ENCODE measurements at regions not wholly inside any gene's neighbourhood (a gene's known extent, or its start where the extent isn't known, plus 50 kb on each side); places are given as distances from the start of the nearest gene placed in this dataset.

GRCh38 chr6:4274382-4275082, 139.2 kb upstream of the ECI2 start:
- H3K36me3 ChIP-seq (ENCODE audit: insufficient read depth, low read length) = no peaks in the 10 kb centered on the region
- ChIA-PET CTCF (ENCODE audit: unreplicated experiment) (no interaction called here), POLR2A (interaction anchor here (0.5 to 0.6 kb wide), 3 partner anchors 264 to 787 kb away, joined by 3 to 4 read pairs (median 3); no protein-coding TSS in a partner anchor)
- no peak overlapping the region for H3K27ac ChIP-seq (ENCODE audit: low read depth, low read length, poor library complexity, severe bottlenecking)
- H4K20me1 ChIP-seq (ENCODE audit: insufficient read depth, low read length) = no peaks in the 10 kb centered on the region
- H2AFZ ChIP-seq (ENCODE audit: low read length) = no peak overlapping the region
- TF ChIP-seq EZH2phosphoT487 (IDR thresholded peaks at IDR 0.05; ENCODE audit: borderline replicate concordance, low read depth, low read length) = no peak
- TF ChIP-seq, protein P1, sequence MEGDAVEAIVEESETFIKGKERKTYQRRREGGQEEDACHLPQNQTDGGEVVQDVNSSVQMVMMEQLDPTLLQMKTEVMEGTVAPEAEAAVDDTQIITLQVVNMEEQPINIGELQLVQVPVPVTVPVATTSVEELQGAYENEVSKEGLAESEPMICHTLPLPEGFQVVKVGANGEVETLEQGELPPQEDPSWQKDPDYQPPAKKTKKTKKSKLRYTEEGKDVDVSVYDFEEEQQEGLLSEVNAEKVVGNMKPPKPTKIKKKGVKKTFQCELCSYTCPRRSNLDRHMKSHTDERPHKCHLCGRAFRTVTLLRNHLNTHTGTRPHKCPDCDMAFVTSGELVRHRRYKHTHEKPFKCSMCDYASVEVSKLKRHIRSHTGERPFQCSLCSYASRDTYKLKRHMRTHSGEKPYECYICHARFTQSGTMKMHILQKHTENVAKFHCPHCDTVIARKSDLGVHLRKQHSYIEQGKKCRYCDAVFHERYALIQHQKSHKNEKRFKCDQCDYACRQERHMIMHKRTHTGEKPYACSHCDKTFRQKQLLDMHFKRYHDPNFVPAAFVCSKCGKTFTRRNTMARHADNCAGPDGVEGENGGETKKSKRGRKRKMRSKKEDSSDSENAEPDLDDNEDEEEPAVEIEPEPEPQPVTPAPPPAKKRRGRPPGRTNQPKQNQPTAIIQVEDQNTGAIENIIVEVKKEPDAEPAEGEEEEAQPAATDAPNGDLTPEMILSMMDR (conservative IDR thresholded peaks at IDR 0.05; ENCODE audit: low read length) = no peak
- BruUV-seq (replicated peaks) = no TSS peak
- H3K4me1 ChIP-seq (ENCODE audit: insufficient read depth, low read length, poor library complexity, severe bottlenecking) = no peaks in the 10 kb centered on the region
- H3K4me3 ChIP-seq (ENCODE audit: low read depth, low read length, poor library complexity, severe bottlenecking) = no peak overlapping the region
- no peak for DNase-seq (ENCODE audit: low spot score)
- no peaks in the 10 kb centered on the region for H3K9me3 ChIP-seq (ENCODE audit: low read length)
- intact Hi-C loops (cut with micrococcal nuclease; ENCODE audit: unreplicated experiment) = no loop called here
- no peaks in the 10 kb centered on the region for H3K9me2 ChIP-seq (ENCODE audit: insufficient read depth, low read length)
- H3K79me2 ChIP-seq (ENCODE audit: insufficient read depth, low read depth, low read length) = no peaks in the 10 kb centered on the region
- H3K4me2 ChIP-seq (ENCODE audit: low read length) = no peak overlapping the region

DNA sequence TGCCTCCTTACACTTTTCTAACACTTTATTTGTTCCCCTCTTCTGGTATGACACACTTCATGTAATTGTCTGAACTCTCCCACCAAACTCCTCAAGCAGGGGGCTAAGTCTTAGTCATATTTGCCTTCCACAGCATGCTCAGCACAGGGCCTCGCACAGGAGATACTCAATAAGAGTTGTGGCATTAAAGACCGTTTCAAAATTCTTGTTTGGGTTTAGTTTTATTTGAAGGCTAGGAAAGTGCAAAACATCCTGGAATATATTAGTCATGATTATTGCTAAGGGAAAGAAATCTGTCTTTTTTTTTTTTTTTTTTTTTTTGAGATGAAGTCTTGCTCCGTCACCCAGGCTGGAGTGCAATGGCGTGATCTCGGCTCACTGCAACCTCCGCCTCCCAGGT, 137.6 kb upstream of the ECI2 start:
- no peaks in the 10 kb centered on the region for H3K9me3 ChIP-seq (ENCODE audit: low read length)
- no peak overlapping the region for H3K4me2 ChIP-seq (ENCODE audit: low read length)
- TF ChIP-seq, protein P1 (conservative IDR thresholded peaks at IDR 0.05; ENCODE audit: low read length) = no peak
- BruUV-seq (replicated peaks) = no TSS peak
- H3K4me3 ChIP-seq (ENCODE audit: low read depth, low read length, poor library complexity, severe bottlenecking) = no peak overlapping the region
- ChIA-PET CTCF (ENCODE audit: unreplicated experiment) (no interaction called here), POLR2A (interaction anchor here (0.9 kb wide), 1 partner anchor 16 kb away, joined by 3 read pairs; no protein-coding TSS in a partner anchor)
- H3K4me1 ChIP-seq (ENCODE audit: insufficient read depth, low read length, poor library complexity, severe bottlenecking) = no peaks in the 10 kb centered on the region
- no peaks in the 10 kb centered on the region for H3K36me3 ChIP-seq (ENCODE audit: insufficient read depth, low read length)
- intact Hi-C loops (cut with micrococcal nuclease; ENCODE audit: unreplicated experiment) = no loop called here
- no peaks in the 10 kb centered on the region for H4K20me1 ChIP-seq (ENCODE audit: insufficient read depth, low read length)
- no peak for DNase-seq (ENCODE audit: low spot score)
- no peak overlapping the region for H2AFZ ChIP-seq (ENCODE audit: low read length)
- no peaks in the 10 kb centered on the region for H3K9me2 ChIP-seq (ENCODE audit: insufficient read depth, low read length)
- no peak overlapping the region for H3K27ac ChIP-seq (ENCODE audit: low read depth, low read length, poor library complexity, severe bottlenecking)
- no peaks in the 10 kb centered on the region for H3K79me2 ChIP-seq (ENCODE audit: insufficient read depth, low read depth, low read length)

GRCh38 chr6:4271761-4272470, 136.5 kb upstream of the ECI2 start:
- no peak for TF ChIP-seq EZH2phosphoT487 (IDR thresholded peaks at IDR 0.05; ENCODE audit: borderline replicate concordance, low read depth, low read length)
- TF ChIP-seq, protein P1 (conservative IDR thresholded peaks at IDR 0.05; ENCODE audit: low read length) = no peak
- ChIA-PET CTCF (ENCODE audit: unreplicated experiment) (no interaction called here), POLR2A (interaction anchor here (0.9 kb wide), 1 partner anchor 34 kb away, joined by 3 read pairs; no protein-coding TSS in a partner anchor)
- H3K4me3 ChIP-seq (ENCODE audit: low read depth, low read length, poor library complexity, severe bottlenecking) = no peak overlapping the region
- H4K20me1 ChIP-seq (ENCODE audit: insufficient read depth, low read length) = no peaks in the 10 kb centered on the region
- H3K79me2 ChIP-seq (ENCODE audit: insufficient read depth, low read depth, low read length) = no peaks in the 10 kb centered on the region
- H3K4me1 ChIP-seq (ENCODE audit: insufficient read depth, low read length, poor library complexity, severe bottlenecking) = no peaks in the 10 kb centered on the region
- no peaks in the 10 kb centered on the region for H3K9me3 ChIP-seq (ENCODE audit: low read length)
- DNase-seq (ENCODE audit: low spot score) = no peak
- H3K36me3 ChIP-seq (ENCODE audit: insufficient read depth, low read length) = no peaks in the 10 kb centered on the region
- intact Hi-C loops (cut with micrococcal nuclease; ENCODE audit: unreplicated experiment) = no loop called here
- H3K4me2 ChIP-seq (ENCODE audit: low read length) = no peak overlapping the region
- H3K27ac ChIP-seq (ENCODE audit: low read depth, low read length, poor library complexity, severe bottlenecking) = no peak overlapping the region
- no peaks in the 10 kb centered on the region for H3K9me2 ChIP-seq (ENCODE audit: insufficient read depth, low read length)
- BruUV-seq (replicated peaks) = no TSS peak
- H2AFZ ChIP-seq (ENCODE audit: low read length) = no peak overlapping the region
